ENCODE measurements at regions not wholly inside any gene's neighbourhood (a gene's known extent, or its start where the extent isn't known, plus 50 kb on each side); places are given as distances from the start of the nearest gene placed in this dataset.

GRCh38 chr2:149650006-149650405 lies 62.4 kb upstream of the MMADHC start:
- Histone ChIP-seq H3K4me2 (ENCODE audit: low read length) (no peak overlapping the region), H3K79me2 (ENCODE audit: insufficient read depth, low read length) (no peaks in the 10 kb centered on the region), H3K27me3 (ENCODE audit: insufficient read depth, low read length) (no peaks in the 10 kb centered on the region), H3K27ac (ENCODE audit: low read depth, low read length, poor library complexity, severe bottlenecking) (no peak overlapping the region), H3K4me3 (ENCODE audit: low read depth, low read length, poor library complexity, severe bottlenecking) (no peak overlapping the region), H3K9me2 (ENCODE audit: low read depth, low read length) (no peaks in the 10 kb centered on the region), H3K36me3 (ENCODE audit: insufficient read depth, low read length) (no peaks in the 10 kb centered on the region), H2AFZ (ENCODE audit: low read length) (no peak overlapping the region), H3K9me3 (ENCODE audit: low read length) (no peaks in the 10 kb centered on the region), H4K20me1 (ENCODE audit: insufficient read depth, low read length) (no peaks in the 10 kb centered on the region), H3K9ac (ENCODE audit: low read length) (no peak overlapping the region), H3F3A (ENCODE audit: insufficient read depth, low read length) (no peaks in the 10 kb centered on the region), H3K4me1 (ENCODE audit: insufficient read depth, low read length, severe bottlenecking) (no peaks in the 10 kb centered on the region)
- no peak for TF ChIP-seq EZH2 (IDR thresholded peaks at IDR 0.05; ENCODE audit: borderline replicate concordance, low read length)
- TF ChIP-seq, protein P1, sequence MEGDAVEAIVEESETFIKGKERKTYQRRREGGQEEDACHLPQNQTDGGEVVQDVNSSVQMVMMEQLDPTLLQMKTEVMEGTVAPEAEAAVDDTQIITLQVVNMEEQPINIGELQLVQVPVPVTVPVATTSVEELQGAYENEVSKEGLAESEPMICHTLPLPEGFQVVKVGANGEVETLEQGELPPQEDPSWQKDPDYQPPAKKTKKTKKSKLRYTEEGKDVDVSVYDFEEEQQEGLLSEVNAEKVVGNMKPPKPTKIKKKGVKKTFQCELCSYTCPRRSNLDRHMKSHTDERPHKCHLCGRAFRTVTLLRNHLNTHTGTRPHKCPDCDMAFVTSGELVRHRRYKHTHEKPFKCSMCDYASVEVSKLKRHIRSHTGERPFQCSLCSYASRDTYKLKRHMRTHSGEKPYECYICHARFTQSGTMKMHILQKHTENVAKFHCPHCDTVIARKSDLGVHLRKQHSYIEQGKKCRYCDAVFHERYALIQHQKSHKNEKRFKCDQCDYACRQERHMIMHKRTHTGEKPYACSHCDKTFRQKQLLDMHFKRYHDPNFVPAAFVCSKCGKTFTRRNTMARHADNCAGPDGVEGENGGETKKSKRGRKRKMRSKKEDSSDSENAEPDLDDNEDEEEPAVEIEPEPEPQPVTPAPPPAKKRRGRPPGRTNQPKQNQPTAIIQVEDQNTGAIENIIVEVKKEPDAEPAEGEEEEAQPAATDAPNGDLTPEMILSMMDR (IDR thresholded peaks at IDR 0.05; ENCODE audit: low read length) = no peak

DNA sequence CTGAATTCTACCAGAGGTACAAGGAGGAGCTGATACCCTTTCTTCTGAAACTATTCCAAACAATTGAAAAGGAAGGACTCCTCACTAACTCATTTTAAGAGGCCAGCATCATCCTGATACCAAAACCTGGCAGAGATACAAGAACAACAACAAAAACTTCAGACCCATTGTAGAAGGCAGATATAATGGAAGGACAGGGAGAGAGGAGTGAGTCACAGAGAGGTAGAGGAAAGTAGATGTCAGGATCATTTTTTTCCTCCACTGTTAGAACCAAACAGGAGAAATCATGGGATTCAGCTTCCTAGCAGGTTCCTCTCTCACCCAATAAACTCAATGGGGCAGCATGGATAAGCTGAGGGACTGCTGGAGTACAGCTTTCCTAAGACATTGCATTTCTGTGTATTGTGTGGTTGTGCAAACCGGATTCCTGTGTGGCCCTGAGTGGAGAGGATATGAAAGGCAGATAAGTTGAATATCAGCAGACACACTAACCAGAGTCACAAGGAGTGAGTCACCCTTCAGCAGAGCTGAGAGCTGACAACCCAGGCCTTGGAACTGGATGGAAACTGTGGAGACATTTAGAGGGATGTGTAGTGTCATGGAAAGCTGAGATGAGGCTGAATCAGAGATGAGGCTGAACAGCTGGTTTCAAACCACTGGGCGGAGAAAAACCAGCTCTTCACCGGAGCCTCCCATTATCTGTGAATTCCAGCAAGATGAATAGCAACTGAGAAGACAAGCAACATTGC lies 60.9 kb upstream of the MMADHC start:
- H3K9me3 ChIP-seq (ENCODE audit: low read length) = no peaks in the 10 kb centered on the region
- H4K20me1 ChIP-seq (ENCODE audit: insufficient read depth, low read length) = no peaks in the 10 kb centered on the region
- no peak for TF ChIP-seq EZH2 (IDR thresholded peaks at IDR 0.05; ENCODE audit: borderline replicate concordance, low read length)
- TF ChIP-seq, protein P1 (IDR thresholded peaks at IDR 0.05; ENCODE audit: low read length) = no peak
- H3K4me2 ChIP-seq (ENCODE audit: low read length) = no peak overlapping the region
- H3K27me3 ChIP-seq (ENCODE audit: insufficient read depth, low read length) = no peaks in the 10 kb centered on the region
- H3K9ac ChIP-seq (ENCODE audit: low read length) = no peak overlapping the region
- H2AFZ ChIP-seq (ENCODE audit: low read length) = no peak overlapping the region
- no peaks in the 10 kb centered on the region for H3K4me1 ChIP-seq (ENCODE audit: insufficient read depth, low read length, severe bottlenecking)
- H3K27ac ChIP-seq (ENCODE audit: low read depth, low read length, poor library complexity, severe bottlenecking) = no peak overlapping the region
- H3K79me2 ChIP-seq (ENCODE audit: insufficient read depth, low read length) = no peaks in the 10 kb centered on the region
- no peaks in the 10 kb centered on the region for H3K9me2 ChIP-seq (ENCODE audit: low read depth, low read length)
- H3F3A ChIP-seq (ENCODE audit: insufficient read depth, low read length) = no peaks in the 10 kb centered on the region
- no peak overlapping the region for H3K4me3 ChIP-seq (ENCODE audit: low read depth, low read length, poor library complexity, severe bottlenecking)
- no peaks in the 10 kb centered on the region for H3K36me3 ChIP-seq (ENCODE audit: insufficient read depth, low read length)

- Histone ChIP-seq H3K9me3 (ENCODE audit: low read length) (no peaks in the 10 kb centered on the region), H3K27ac (ENCODE audit: low read depth, low read length, poor library complexity, severe bottlenecking) (no peak overlapping the region), H3K4me1 (ENCODE audit: insufficient read depth, low read length, severe bottlenecking) (no peaks in the 10 kb centered on the region), H4K20me1 (ENCODE audit: insufficient read depth, low read length) (no peaks in the 10 kb centered on the region), H3K36me3 (ENCODE audit: insufficient read depth, low read length) (no peaks in the 10 kb centered on the region), H3K4me2 (ENCODE audit: low read length) (no peak overlapping the region), H3K27me3 (ENCODE audit: insufficient read depth, low read length) (no peaks in the 10 kb centered on the region), H3K4me3 (ENCODE audit: low read depth, low read length, poor library complexity, severe bottlenecking) (no peak overlapping the region), H2AFZ (ENCODE audit: low read length) (no peak overlapping the region), H3K9ac (ENCODE audit: low read length) (no peak overlapping the region), H3K9me2 (ENCODE audit: low read depth, low read length) (no peaks in the 10 kb centered on the region), H3F3A (ENCODE audit: insufficient read depth, low read length) (no peaks in the 10 kb centered on the region), H3K79me2 (ENCODE audit: insufficient read depth, low read length) (no peaks in the 10 kb centered on the region)
- TF ChIP-seq, protein P1 (IDR thresholded peaks at IDR 0.05; ENCODE audit: low read length) = no peak
Measured at GRCh38 chr2:149645391-149645790, 57.8 kb upstream of the MMADHC start.
